Nephron progenitor cell (in vitro differentiated cells): ENCODE measurements at regions not wholly inside any gene's neighbourhood (a gene's known extent, or its start where the extent isn't known, plus 50 kb on each side); places are given as distances from the start of the nearest gene placed in this dataset.
"Not testable (repeated sequence)": the region's sequence is repeated elsewhere in the genome, so short reads cannot be mapped to it uniquely, and the experiment has no call there.

Experiments
- DNase-seq: peaks from one replicate; pipeline ENCODE4 v3.0.0; 2021
- H3K27ac Mint-ChIP-seq: 2 replicates; pipeline ENCODE4 v1.8.0; 2021; ENCODE audit warnings: mild to moderate bottlenecking, moderate library complexity, mixed read lengths
- H3K27me3 Mint-ChIP-seq: 2 replicates; pipeline ENCODE4 v1.8.0; 2021; ENCODE audit warnings: mild to moderate bottlenecking, low read depth, mixed read lengths; ENCODE audit not compliant: poor library complexity
- H3K36me3 Mint-ChIP-seq: 2 replicates; pipeline ENCODE4 v1.8.0; 2021; ENCODE audit warnings: low read depth, mixed read lengths
- H3K4me1 Mint-ChIP-seq: 2 replicates; pipeline ENCODE4 v1.8.0; 2021; ENCODE audit warnings: mixed read lengths
- H3K4me3 Mint-ChIP-seq: 2 replicates; pipeline ENCODE4 v1.8.0; 2021; ENCODE audit warnings: mild to moderate bottlenecking, moderate library complexity, mixed read lengths
- H3K9me3 Mint-ChIP-seq: 2 replicates; pipeline ENCODE4 v1.8.0; 2021; ENCODE audit warnings: mild to moderate bottlenecking, moderate library complexity, mixed read lengths
- CTCF ChIP-seq: fragments of 200-600 bp; sonication (generic); IDR thresholded peaks from 2 replicates; pipeline ENCODE4 v1.5.0; 2021; ENCODE audit warnings: antibody characterized with exemption

GRCh38 chr9:85451680-85452079 lies 290.1 kb downstream of the AGTPBP1 start:
- H3K27ac Mint-ChIP-seq = no peak overlapping the region
- no peak overlapping the region for H3K4me3 Mint-ChIP-seq
- no peak for TF ChIP-seq CTCF
- H3K4me1 Mint-ChIP-seq = peaks cover 8% of the 10 kb centered on the region
- peaks cover 72% of the 10 kb centered on the region for H3K9me3 Mint-ChIP-seq
- H3K27me3 Mint-ChIP-seq = peaks cover 4% of the 10 kb centered on the region
- no peak for DNase-seq
- H3K36me3 Mint-ChIP-seq = peaks cover 31% of the 10 kb centered on the region

- peaks cover 49% of the 10 kb centered on the region for H3K9me3 Mint-ChIP-seq
- no peak for DNase-seq
- H3K27me3 Mint-ChIP-seq = peaks cover 3% of the 10 kb centered on the region
- H3K4me1 Mint-ChIP-seq = peaks cover 18% of the 10 kb centered on the region
- H3K4me3 Mint-ChIP-seq = no peak overlapping the region
- H3K27ac Mint-ChIP-seq = no peak overlapping the region
- H3K36me3 Mint-ChIP-seq = peaks cover 18% of the 10 kb centered on the region
- no peak for TF ChIP-seq CTCF
Observed at GRCh38 chr9:85445887-85446286, 295.9 kb downstream of the AGTPBP1 start.

- no peak for TF ChIP-seq CTCF
- peaks cover 40% of the 10 kb centered on the region for H3K9me3 Mint-ChIP-seq
Observed at GRCh38 chr9:85444243-85444642, 297.5 kb downstream of the AGTPBP1 start.

DNA sequence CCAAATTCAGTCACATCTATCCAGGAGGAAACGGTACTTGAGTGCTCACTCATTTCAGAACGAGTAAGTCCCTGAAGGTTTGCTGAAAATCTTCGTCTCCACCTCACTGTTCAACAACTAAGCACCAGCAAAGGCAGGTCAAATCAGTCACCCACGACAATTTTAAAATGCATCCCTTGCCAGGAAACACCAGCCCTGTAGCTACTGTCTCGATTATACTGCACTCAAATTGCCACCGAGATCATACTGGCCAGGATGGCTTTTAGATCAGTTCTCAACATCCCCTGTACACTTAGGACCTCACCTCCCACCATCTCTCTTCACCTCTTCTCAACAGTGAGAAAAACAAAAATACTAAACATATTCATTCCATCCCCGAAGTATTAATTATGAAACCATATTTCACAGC lies 298.6 kb downstream of the AGTPBP1 start:
- Mint-ChIP-seq H3K36me3 (no peaks in the 10 kb centered on the region), H3K27me3 (peaks cover 6% of the 10 kb centered on the region), H3K4me3 (no peak overlapping the region), H3K4me1 (peaks cover 18% of the 10 kb centered on the region), H3K9me3 (peaks cover 42% of the 10 kb centered on the region), H3K27ac (peak overlapping the region; percentile 16)
- TF ChIP-seq CTCF = no peak
- DNase-seq = no peak

More at GRCh38 chr9:85444243-85444642, 297.5 kb downstream of the AGTPBP1 start:
- Mint-ChIP-seq H3K4me1 (peaks cover 18% of the 10 kb centered on the region), H3K27me3 (peaks cover 3% of the 10 kb centered on the region), H3K27ac (peak overlapping the region; percentile 46), H3K36me3 (peaks cover 5% of the 10 kb centered on the region), H3K4me3 (no peak overlapping the region)
- no peak for DNase-seq

DNA sequence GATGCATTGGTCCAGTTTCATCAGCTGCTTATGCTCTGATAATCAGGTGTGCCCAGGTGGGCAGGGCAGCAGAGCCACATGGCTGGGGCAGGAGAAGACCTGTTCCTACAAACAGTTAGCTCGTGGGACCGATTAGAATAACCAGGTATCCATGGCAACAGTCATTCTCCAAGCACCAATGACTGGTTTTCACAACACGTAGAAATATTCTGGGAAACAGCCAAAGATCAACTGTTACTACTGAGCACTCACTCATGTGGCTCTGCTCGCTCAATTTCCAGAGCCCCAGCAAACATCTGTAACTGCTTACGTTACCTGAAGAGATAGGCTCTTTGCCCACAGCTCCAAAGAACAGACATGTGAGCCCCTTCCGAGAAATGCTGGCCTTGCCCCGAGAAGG lies 302.0 kb downstream of the AGTPBP1 start:
- H3K4me3 Mint-ChIP-seq = no peak overlapping the region
- peaks cover 23% of the 10 kb centered on the region for H3K36me3 Mint-ChIP-seq
- no peak for TF ChIP-seq CTCF
- H3K9me3 Mint-ChIP-seq = peaks cover 48% of the 10 kb centered on the region
- peaks cover 3% of the 10 kb centered on the region for H3K27me3 Mint-ChIP-seq
- no peak overlapping the region for H3K27ac Mint-ChIP-seq
- H3K4me1 Mint-ChIP-seq = peaks cover 18% of the 10 kb centered on the region
- DNase-seq = no peak

DNA sequence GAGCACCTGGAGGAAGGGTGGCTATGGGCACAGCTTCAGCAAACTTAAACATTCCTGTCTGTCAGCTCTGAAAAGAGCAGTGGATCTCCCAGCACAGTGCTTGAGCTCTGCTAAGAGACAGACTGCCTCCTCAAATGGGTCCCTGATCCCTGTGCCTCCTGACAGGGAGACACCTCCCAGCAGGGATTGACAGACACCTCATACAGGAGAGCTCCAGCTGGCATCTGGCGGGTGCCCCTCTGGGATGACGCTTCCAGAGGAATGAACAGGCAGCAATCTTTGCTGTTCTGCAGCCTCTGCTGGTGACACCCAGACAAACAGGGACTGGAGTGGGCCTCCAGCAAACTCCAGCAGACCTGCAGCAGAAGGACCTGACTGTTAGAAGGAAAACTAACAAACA lies 307.8 kb downstream of the AGTPBP1 start:
- H3K4me3 Mint-ChIP-seq, H3K27me3 Mint-ChIP-seq, H3K27ac Mint-ChIP-seq, DNase-seq: not testable (repeated sequence)
- H3K36me3 Mint-ChIP-seq = peaks cover 34% of the 10 kb centered on the region
- peaks cover 33% of the 10 kb centered on the region for H3K4me1 Mint-ChIP-seq
- peaks cover 67% of the 10 kb centered on the region for H3K9me3 Mint-ChIP-seq

- not testable (repeated sequence) for DNase-seq, H3K27ac Mint-ChIP-seq, H3K27me3 Mint-ChIP-seq, H3K4me3 Mint-ChIP-seq
- Mint-ChIP-seq H3K4me1 (peaks cover 37% of the 10 kb centered on the region), H3K36me3 (peaks cover 34% of the 10 kb centered on the region), H3K9me3 (peaks cover 64% of the 10 kb centered on the region)
Observed at GRCh38 chr9:85433551-85433950, 308.2 kb downstream of the AGTPBP1 start.
